GM12872 (cell line): ENCODE measurements at regions not wholly inside any gene's neighbourhood (a gene's known extent, or its start where the extent isn't known, plus 50 kb on each side); places are given as distances from the start of the nearest gene placed in this dataset.

Source experiments
- TF ChIP-seq, protein P1 (sequence below): IDR thresholded peaks from 3 replicates; pipeline ENCODE4 v1.5.1; 2011; ENCODE audit warnings: low read depth, mild to moderate bottlenecking, low read length, moderate library complexity; ENCODE audit not compliant: insufficient read depth

- TF ChIP-seq, protein P1, sequence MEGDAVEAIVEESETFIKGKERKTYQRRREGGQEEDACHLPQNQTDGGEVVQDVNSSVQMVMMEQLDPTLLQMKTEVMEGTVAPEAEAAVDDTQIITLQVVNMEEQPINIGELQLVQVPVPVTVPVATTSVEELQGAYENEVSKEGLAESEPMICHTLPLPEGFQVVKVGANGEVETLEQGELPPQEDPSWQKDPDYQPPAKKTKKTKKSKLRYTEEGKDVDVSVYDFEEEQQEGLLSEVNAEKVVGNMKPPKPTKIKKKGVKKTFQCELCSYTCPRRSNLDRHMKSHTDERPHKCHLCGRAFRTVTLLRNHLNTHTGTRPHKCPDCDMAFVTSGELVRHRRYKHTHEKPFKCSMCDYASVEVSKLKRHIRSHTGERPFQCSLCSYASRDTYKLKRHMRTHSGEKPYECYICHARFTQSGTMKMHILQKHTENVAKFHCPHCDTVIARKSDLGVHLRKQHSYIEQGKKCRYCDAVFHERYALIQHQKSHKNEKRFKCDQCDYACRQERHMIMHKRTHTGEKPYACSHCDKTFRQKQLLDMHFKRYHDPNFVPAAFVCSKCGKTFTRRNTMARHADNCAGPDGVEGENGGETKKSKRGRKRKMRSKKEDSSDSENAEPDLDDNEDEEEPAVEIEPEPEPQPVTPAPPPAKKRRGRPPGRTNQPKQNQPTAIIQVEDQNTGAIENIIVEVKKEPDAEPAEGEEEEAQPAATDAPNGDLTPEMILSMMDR = no peak
Measured at GRCh38 chr5:158591301-158591863, 508.3 kb downstream of the EBF1 start.

DNA sequence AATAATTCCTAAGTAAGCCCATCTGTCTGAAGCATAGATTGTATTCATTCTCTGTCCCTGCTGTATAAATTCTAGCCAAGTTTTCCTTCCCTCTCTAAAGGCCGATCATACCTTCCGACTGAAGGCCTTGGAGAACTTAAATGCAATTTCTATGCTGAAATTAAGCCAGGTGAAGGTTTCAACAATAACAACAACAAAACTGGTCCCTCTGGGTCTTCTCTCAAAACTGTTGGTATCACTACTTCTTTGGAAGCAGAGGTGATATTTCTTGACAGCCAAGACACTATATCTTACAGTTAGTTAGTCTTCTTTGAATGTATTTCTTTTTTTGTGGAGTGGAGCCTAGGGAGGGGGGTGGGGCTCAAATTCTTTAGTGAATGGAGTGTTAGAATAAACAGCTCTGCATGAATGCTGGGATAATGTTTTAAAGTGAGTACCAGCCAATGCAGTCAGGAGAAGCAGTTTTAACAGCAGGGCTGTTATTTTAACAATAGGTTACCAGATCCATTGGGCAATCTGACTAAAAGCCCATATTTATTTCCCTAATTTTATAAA, 508.9 kb downstream of the EBF1 start:
- TF ChIP-seq, protein P1 = no peak

- TF ChIP-seq, protein P1 = no peak
Measured at GRCh38 chr5:158589939-158590338, 509.8 kb downstream of the EBF1 start.

GRCh38 chr5:158588617-158589016, 511.1 kb downstream of the EBF1 start:
- TF ChIP-seq, protein P1 = no peak

DNA sequence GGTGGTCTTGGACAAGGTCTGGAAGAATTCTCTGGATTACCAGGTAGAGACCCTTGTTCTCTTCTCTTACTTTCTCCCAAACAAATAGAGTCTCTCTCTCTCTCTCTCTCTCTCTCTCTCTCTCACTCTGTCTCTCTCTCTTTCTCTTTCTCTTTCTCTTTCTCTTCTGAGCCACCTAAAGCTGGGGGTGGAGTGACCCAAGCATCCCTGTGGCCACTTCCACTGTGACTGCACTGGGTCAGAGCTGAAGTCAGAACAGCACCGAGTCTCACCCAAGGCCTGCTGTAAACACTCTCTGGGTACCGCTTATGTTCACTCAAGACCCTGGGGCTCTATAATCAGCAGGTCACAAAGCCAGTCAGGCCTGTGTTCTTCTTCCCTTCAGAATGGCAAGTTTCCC, 513.7 kb downstream of the EBF1 start:
- TF ChIP-seq, protein P1 = no peak

DNA sequence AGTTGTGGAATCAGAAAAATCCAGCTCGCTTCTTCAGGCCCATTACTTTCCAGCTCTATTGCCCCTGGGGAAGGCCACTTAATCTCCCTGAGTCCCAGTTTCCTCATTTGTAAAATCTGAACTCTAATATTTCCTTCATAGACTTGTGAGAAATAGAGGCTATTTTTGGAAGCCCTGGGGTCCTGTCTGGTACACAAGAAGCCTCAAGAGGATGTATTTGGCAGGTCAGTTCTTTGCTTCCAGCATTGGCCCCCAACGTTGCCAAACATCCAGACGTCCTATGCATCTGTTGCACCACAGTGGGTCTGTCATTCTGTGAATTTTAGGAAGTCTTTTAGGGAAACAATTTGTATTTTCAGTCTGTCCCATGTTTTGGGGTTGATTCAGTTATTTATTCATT, 525.9 kb downstream of the EBF1 start:
- TF ChIP-seq, protein P1 = no peak

DNA sequence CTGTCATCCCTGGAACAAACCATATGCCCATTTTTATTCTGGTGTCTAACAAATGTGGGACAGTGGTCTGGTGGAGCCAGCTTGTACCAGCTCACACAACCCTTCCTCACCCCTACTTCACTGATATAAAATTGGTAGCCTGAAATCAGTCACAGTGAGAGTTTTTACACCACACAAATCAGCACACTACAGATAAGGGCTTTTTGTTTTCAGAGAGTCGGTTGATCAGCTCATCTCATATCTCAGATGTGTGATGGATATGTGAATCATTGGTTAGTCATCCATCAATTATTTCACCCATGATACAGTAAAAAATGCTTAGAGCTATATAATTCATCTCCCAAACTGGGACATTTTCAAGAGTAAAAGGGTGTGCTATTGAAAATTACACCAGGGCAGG, 529.2 kb downstream of the EBF1 start:
- TF ChIP-seq, protein P1 = no peak
